ENCODE measurements at regions not wholly inside any gene's neighbourhood (a gene's known extent, or its start where the extent isn't known, plus 50 kb on each side); places are given as distances from the start of the nearest gene placed in this dataset.

DNA sequence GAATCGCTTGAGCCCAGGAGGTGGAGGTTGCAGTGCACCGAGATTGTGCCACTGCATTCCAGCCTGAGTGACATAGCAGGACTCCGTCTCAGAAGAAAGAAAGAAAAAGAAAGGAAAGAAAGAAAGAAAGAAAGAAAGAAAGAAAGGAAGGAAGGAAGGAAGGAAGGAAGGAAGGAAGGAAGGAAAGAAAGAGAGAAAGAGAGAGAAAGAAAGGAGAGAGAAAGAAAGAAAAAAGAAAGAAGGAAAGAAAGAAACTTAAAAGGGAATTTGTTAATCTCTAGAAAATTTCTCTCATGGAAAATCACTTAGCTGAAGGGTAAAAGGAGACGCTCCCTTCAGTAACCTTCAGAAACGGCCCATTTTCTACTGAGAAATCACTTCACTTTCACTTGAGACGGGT, 279.5 kb upstream of the KLF6 start:
- WGBS (ENCODE audit: low lambda C conversion rate, missing lambda C conversion rate): 94% methylated on average over 6 of the region's 6 CpGs

DNA sequence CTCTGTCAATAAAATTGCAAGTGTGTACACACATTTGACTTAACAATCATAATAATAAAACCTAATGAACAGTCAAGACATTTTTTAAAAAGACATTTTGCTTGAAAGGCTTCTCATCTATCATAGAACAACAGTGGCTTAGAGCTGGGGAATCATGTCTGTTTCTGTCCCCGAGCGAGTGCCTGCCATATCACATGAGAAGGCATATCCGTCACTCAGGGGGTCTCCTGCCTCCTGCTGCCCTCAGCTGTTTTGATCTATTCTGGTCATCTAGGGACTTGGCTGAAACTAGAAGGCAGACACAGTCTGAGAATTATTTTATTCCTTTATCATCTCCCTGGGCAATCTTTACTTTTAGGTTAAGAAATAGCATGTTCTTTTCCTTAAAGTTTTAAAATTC, 278.7 kb upstream of the KLF6 start:
- 78% methylated on average over 3 of the region's 3 CpGs for WGBS (ENCODE audit: low lambda C conversion rate, missing lambda C conversion rate)
- Histone ChIP-seq H3K27me3 (no peaks in the 10 kb centered on the region), H3K4me3 (no peak overlapping the region), H3K36me3 (replicated peaks; ENCODE audit: insufficient read depth, low read depth) (no peaks in the 10 kb centered on the region), H3K4me2 (no peak overlapping the region), H3K27ac (no peak overlapping the region), H2AFZ (no peak overlapping the region), H3K79me2 (no peaks in the 10 kb centered on the region), H4K20me1 (ENCODE audit: insufficient read depth, poor library complexity, severe bottlenecking) (no peaks in the 10 kb centered on the region), H3K9me2 (replicated peaks; ENCODE audit: insufficient read depth) (no peaks in the 10 kb centered on the region), H3K9me3 (ENCODE audit: low read depth) (no peaks in the 10 kb centered on the region), H3K4me1 (ENCODE audit: insufficient read depth) (peaks cover 13% of the 10 kb centered on the region)
- DNase-seq (ENCODE audit: low spot score): no peak
- TF ChIP-seq EZH2 (IDR thresholded peaks at IDR 0.05; ENCODE audit: borderline replicate concordance): no peak
- TF ChIP-seq, protein P1, sequence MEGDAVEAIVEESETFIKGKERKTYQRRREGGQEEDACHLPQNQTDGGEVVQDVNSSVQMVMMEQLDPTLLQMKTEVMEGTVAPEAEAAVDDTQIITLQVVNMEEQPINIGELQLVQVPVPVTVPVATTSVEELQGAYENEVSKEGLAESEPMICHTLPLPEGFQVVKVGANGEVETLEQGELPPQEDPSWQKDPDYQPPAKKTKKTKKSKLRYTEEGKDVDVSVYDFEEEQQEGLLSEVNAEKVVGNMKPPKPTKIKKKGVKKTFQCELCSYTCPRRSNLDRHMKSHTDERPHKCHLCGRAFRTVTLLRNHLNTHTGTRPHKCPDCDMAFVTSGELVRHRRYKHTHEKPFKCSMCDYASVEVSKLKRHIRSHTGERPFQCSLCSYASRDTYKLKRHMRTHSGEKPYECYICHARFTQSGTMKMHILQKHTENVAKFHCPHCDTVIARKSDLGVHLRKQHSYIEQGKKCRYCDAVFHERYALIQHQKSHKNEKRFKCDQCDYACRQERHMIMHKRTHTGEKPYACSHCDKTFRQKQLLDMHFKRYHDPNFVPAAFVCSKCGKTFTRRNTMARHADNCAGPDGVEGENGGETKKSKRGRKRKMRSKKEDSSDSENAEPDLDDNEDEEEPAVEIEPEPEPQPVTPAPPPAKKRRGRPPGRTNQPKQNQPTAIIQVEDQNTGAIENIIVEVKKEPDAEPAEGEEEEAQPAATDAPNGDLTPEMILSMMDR (IDR thresholded peaks at IDR 0.05; ENCODE audit: poor library complexity): no peak
- no peak for TF ChIP-seq EZH2phosphoT487 (IDR thresholded peaks at IDR 0.05; ENCODE audit: low read depth, severe bottlenecking, unreplicated experiment)

More for the DNA sequence above, 279.5 kb upstream of the KLF6 start:
- Histone ChIP-seq H3K9me3 (ENCODE audit: low read depth) (no peaks in the 10 kb centered on the region), H3K9me2 (replicated peaks; ENCODE audit: insufficient read depth) (no peaks in the 10 kb centered on the region), H3K36me3 (replicated peaks; ENCODE audit: insufficient read depth, low read depth) (no peaks in the 10 kb centered on the region), H3K4me1 (ENCODE audit: insufficient read depth) (peaks cover 13% of the 10 kb centered on the region), H2AFZ (no peak overlapping the region), H3K4me2 (no peak overlapping the region), H3K27me3 (no peaks in the 10 kb centered on the region), H3K4me3 (no peak overlapping the region), H3K79me2 (no peaks in the 10 kb centered on the region), H4K20me1 (ENCODE audit: insufficient read depth, poor library complexity, severe bottlenecking) (no peaks in the 10 kb centered on the region), H3K27ac (no peak overlapping the region)
- TF ChIP-seq EZH2 (IDR thresholded peaks at IDR 0.05; ENCODE audit: borderline replicate concordance) (no peak), EZH2phosphoT487 (IDR thresholded peaks at IDR 0.05; ENCODE audit: low read depth, severe bottlenecking, unreplicated experiment) (no peak)
- TF ChIP-seq, protein P1 (IDR thresholded peaks at IDR 0.05; ENCODE audit: poor library complexity): no peak
- DNase-seq (ENCODE audit: low spot score): no peak

- Histone ChIP-seq H3K36me3 (replicated peaks; ENCODE audit: insufficient read depth, low read depth) (no peaks in the 10 kb centered on the region), H3K4me1 (ENCODE audit: insufficient read depth) (peaks cover 21% of the 10 kb centered on the region), H3K4me3 (no peak overlapping the region), H4K20me1 (ENCODE audit: insufficient read depth, poor library complexity, severe bottlenecking) (no peaks in the 10 kb centered on the region), H3K79me2 (no peaks in the 10 kb centered on the region), H3K9me2 (replicated peaks; ENCODE audit: insufficient read depth) (no peaks in the 10 kb centered on the region), H3K4me2 (no peak overlapping the region), H3K27ac (no peak overlapping the region), H3K9me3 (ENCODE audit: low read depth) (no peaks in the 10 kb centered on the region), H3K27me3 (no peaks in the 10 kb centered on the region), H2AFZ (no peak overlapping the region)
- no peak for DNase-seq (ENCODE audit: low spot score)
- no peak for TF ChIP-seq EZH2phosphoT487 (IDR thresholded peaks at IDR 0.05; ENCODE audit: low read depth, severe bottlenecking, unreplicated experiment)
- TF ChIP-seq EZH2 (IDR thresholded peaks at IDR 0.05; ENCODE audit: borderline replicate concordance): no peak
- TF ChIP-seq, protein P1 (IDR thresholded peaks at IDR 0.05; ENCODE audit: poor library complexity): no peak
- 89% methylated on average over 6 of the region's 6 CpGs for WGBS (ENCODE audit: low lambda C conversion rate, missing lambda C conversion rate)
These were observed 277.7 kb upstream of the KLF6 start for GRCh38 chr10:4062751-4063150.

- Histone ChIP-seq H3K9me3 (ENCODE audit: low read depth) (no peaks in the 10 kb centered on the region), H2AFZ (no peak overlapping the region), H3K36me3 (replicated peaks; ENCODE audit: insufficient read depth, low read depth) (no peaks in the 10 kb centered on the region), H4K20me1 (ENCODE audit: insufficient read depth, poor library complexity, severe bottlenecking) (no peaks in the 10 kb centered on the region), H3K27ac (peak overlapping the region; percentile 22), H3K4me2 (no peak overlapping the region), H3K79me2 (no peaks in the 10 kb centered on the region), H3K4me3 (no peak overlapping the region), H3K4me1 (ENCODE audit: insufficient read depth) (peaks cover 16% of the 10 kb centered on the region), H3K27me3 (no peaks in the 10 kb centered on the region), H3K9me2 (replicated peaks; ENCODE audit: insufficient read depth) (no peaks in the 10 kb centered on the region)
- no peak for DNase-seq (ENCODE audit: low spot score)
- 66% methylated on average over 2 of the region's 2 CpGs for WGBS (ENCODE audit: low lambda C conversion rate, missing lambda C conversion rate)
- TF ChIP-seq, protein P1 (IDR thresholded peaks at IDR 0.05; ENCODE audit: poor library complexity): no peak
- TF ChIP-seq EZH2 (IDR thresholded peaks at IDR 0.05; ENCODE audit: borderline replicate concordance) (no peak), EZH2phosphoT487 (IDR thresholded peaks at IDR 0.05; ENCODE audit: low read depth, severe bottlenecking, unreplicated experiment) (no peak)
These were observed 277.1 kb upstream of the KLF6 start for GRCh38 chr10:4062072-4062471.
